Endothelial cell of umbilical vein (primary cell): ENCODE measurements at regions not wholly inside any gene's neighbourhood (a gene's known extent, or its start where the extent isn't known, plus 50 kb on each side); places are given as distances from the start of the nearest gene placed in this dataset.

Experiments
- BruUV-seq: library from RNA; stranded (reverse); fragments of 400-500 nt; replicated peaks from 2 replicates; lab custom pipeline; 2021; lab: Mats Ljungman, UMichigan
- CTCF ChIA-PET: fragments of 300-600, 350-600 bp; sonication (Branson Sonifier 250); formaldehyde crosslinking; loops from one replicate; lab custom pipeline; 2021; ENCODE audit warnings: antibody characterized with exemption, inconsistent platforms; lab: Charles Lee
- POLR2A ChIA-PET: fragments of 300-600, 350-600 bp; sonication (Branson Sonifier 250); formaldehyde crosslinking; loops from one replicate; lab custom pipeline; 2021; ENCODE audit warnings: antibody characterized with exemption, inconsistent platforms; lab: Charles Lee
- DNase-seq: peaks from one replicate; pipeline ENCODE4 v3.0.0-alpha.2; 2011; ENCODE audit warnings: low read depth, low spot score
- FAIRE-seq: peaks from 2 replicates; lab custom pipeline; 2011; peaks lifted over from hg19 to GRCh38; lab: Jason Lieb, UNC
- H2AFZ ChIP-seq: 2 replicates; pipeline ENCODE4 v1.6.0; 2012; ENCODE audit warnings: low read depth, low read length, control low read depth, inconsistent platforms
- H3K27ac ChIP-seq: 2 replicates; pipeline ENCODE4 v1.5.1; 2011; ENCODE audit warnings: low read depth, mild to moderate bottlenecking, control low read depth, low read length, moderate library complexity; ENCODE audit not compliant: insufficient read depth
- H3K27me3 ChIP-seq, 2 experiments: 2 replicates each; pipeline versions ENCODE4 v1.6.0 to v1.6.1; 2011; ENCODE audit warnings: low read length in 2 of 2, mixed read lengths in 1 of 2; ENCODE audit not compliant: control insufficient read depth in 2 of 2, insufficient read depth in 2 of 2
- H3K36me3 ChIP-seq, 2 experiments: 2 replicates in 1 of 2; 3 replicates in 1 of 2; pipeline ENCODE4 v1.5.1; 2011; ENCODE audit warnings: low read length in 2 of 2, mild to moderate bottlenecking in 1 of 2, moderate library complexity in 1 of 2; ENCODE audit not compliant: control insufficient read depth in 2 of 2, insufficient read depth in 2 of 2; ENCODE audit errors: extremely low read depth in 1 of 2
- H3K4me1 ChIP-seq: 3 replicates; pipeline ENCODE4 v1.5.1; 2011; ENCODE audit warnings: mild to moderate bottlenecking, low read length; ENCODE audit not compliant: control insufficient read depth, insufficient read depth; ENCODE audit errors: extremely low read depth
- H3K4me2 ChIP-seq: 2 replicates; pipeline ENCODE4 v1.6.1; 2011; ENCODE audit warnings: low read length, control low read depth, mixed read lengths; ENCODE audit not compliant: insufficient read depth
- H3K4me3 ChIP-seq, 3 experiments: fragments of 200-600 bp in 1 of 3; sonication (generic), shearing (Covaris generic) in 1 of 3; replicated peaks in 1 of 3; 2 replicates each; pipeline ENCODE4 v1.5.1; 2011 to 2016; ENCODE audit warnings: control low read depth in 3 of 3, low read length in 3 of 3, mild to moderate bottlenecking in 2 of 3, inconsistent platforms in 1 of 3, low read depth in 1 of 3, moderate library complexity in 1 of 3; ENCODE audit not compliant: insufficient read depth in 1 of 3
- H3K79me2 ChIP-seq: 2 replicates; pipeline ENCODE4 v1.6.0; 2012; ENCODE audit warnings: low read length, inconsistent platforms; ENCODE audit not compliant: control insufficient read depth, insufficient read depth
- H3K9ac ChIP-seq: replicated peaks from 2 replicates; pipeline ENCODE3; 2011; ENCODE audit warnings: low read length, control low read depth; ENCODE audit not compliant: insufficient read depth; ENCODE audit errors: extremely low read depth
- H3K9me1 ChIP-seq: replicated peaks from 3 replicates; pipeline ENCODE4 v1.6.0; 2011; ENCODE audit warnings: mild to moderate bottlenecking, low read length; ENCODE audit not compliant: control insufficient read depth, insufficient read depth; ENCODE audit errors: extremely low read depth
- H3K9me3 ChIP-seq: replicated peaks from 2 replicates; pipeline ENCODE4 v1.5.1; 2012; ENCODE audit warnings: low read length, inconsistent platforms; ENCODE audit not compliant: control insufficient read depth, insufficient read depth
- H4K20me1 ChIP-seq: replicated peaks from 2 replicates; pipeline ENCODE3; 2011; ENCODE audit warnings: mild to moderate bottlenecking, low read length; ENCODE audit not compliant: control insufficient read depth, insufficient read depth; ENCODE audit errors: extremely low read depth
- CTCF ChIP-seq, 2 donors: IDR thresholded peaks; 1 replicate in 1 of 2; 2 replicates in 1 of 2; pipeline ENCODE4 v1.5.1; 2011; ENCODE audit warnings: low read length in 2 of 2, mild to moderate bottlenecking in 2 of 2, moderate library complexity in 2 of 2, control low read depth in 1 of 2, inconsistent platforms in 1 of 2, low read depth in 1 of 2; ENCODE audit not compliant: insufficient read depth in 1 of 2; ENCODE audit errors: extremely low read depth in 1 of 2
- EZH2 ChIP-seq: IDR thresholded peaks from 2 replicates; pipeline ENCODE4 v1.6.1; 2012; ENCODE audit warnings: borderline replicate concordance, low read depth, mild to moderate bottlenecking, moderate library complexity, low read length, inconsistent platforms; ENCODE audit not compliant: severe bottlenecking
- FOS ChIP-seq: IDR thresholded peaks from 2 replicates; pipeline ENCODE4 v1.6.1; 2011; ENCODE audit warnings: mild to moderate bottlenecking, low read length, moderate library complexity, borderline replicate concordance; ENCODE audit not compliant: insufficient read depth
- GATA2 ChIP-seq: IDR thresholded peaks from 2 replicates; pipeline ENCODE4 v1.7.0; 2011; ENCODE audit warnings: low read depth, mild to moderate bottlenecking, moderate library complexity, mixed read lengths, low read length; ENCODE audit not compliant: insufficient read length, insufficient read depth
- JUN ChIP-seq: IDR thresholded peaks from 2 replicates; pipeline ENCODE4 v1.6.1; 2011; ENCODE audit warnings: borderline replicate concordance, low read depth; ENCODE audit not compliant: insufficient read length, insufficient read depth
- MYC ChIP-seq: IDR thresholded peaks from one replicate; pipeline ENCODE4 v1.6.1; 2011; ENCODE audit warnings: mild to moderate bottlenecking, low read depth, low read length
- POLR2A ChIP-seq: IDR thresholded peaks from 2 replicates; pipeline ENCODE4 v1.6.1; 2012; ENCODE audit warnings: low read depth, mild to moderate bottlenecking, control low read depth, low read length
- POLR2AphosphoS5 ChIP-seq: IDR thresholded peaks from 2 replicates; pipeline ENCODE4 v1.6.1; 2012; ENCODE audit warnings: low read depth, mild to moderate bottlenecking, control low read depth, low read length, moderate library complexity; ENCODE audit not compliant: insufficient read depth
- dilution Hi-C: fragments of 300-500 bp; cut with MboI; formaldehyde crosslinking; loops from one replicate; pipeline ENCODE4 v1.15.0; 2019; ENCODE audit warnings: low sequenced_read_pairs; ENCODE audit not compliant: extremely low pct_ligation_motif_present
- intact Hi-C: fragments of 100-400 bp; cut with micrococcal nuclease; formaldehyde crosslinking; loops from one replicate; pipeline ENCODE4 v1.10.0; 2022
- TF ChIP-seq, protein P1 (sequence below): IDR thresholded peaks from 2 replicates; pipeline ENCODE4 v1.6.1; 2011; ENCODE audit not compliant: insufficient read depth, insufficient read length

DNA sequence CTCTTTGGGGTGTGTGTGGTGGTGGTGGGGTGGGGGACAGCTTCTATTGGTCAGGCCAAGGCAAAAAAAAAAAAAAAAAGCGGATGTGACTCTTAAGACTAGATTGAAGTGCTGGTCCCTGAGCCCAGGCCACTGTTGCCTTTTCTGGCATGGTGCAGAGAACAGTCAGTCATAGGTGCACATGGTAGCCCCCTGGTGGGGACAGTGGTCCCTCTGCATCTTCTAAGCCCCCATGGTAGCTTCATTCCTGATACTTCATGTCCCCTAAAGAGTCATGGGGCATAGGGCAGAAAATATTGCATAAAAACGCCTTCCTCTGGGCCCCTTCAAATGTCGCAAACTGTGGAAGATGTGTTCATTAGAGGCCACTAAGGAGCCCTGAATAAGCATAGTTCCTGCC, 371.8 kb downstream of the NPHP4 start:
- TF ChIP-seq MYC (no peak), JUN (no peak), POLR2A (no peak), POLR2AphosphoS5 (no peak), GATA2 (no peak), CTCF (IDR thresholded peaks at IDR 0.05; ENCODE audit: extremely low read depth in 1 of 2, insufficient read depth in 1 of 2, low read depth in 1 of 2, low read length in 2 of 2) (no peak), FOS (no peak), EZH2 (no peak)
- TF ChIP-seq, protein P1, sequence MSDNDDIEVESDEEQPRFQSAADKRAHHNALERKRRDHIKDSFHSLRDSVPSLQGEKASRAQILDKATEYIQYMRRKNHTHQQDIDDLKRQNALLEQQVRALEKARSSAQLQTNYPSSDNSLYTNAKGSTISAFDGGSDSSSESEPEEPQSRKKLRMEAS = no peak
- no peaks in the 10 kb centered on the region for H3K36me3 ChIP-seq
- no peak overlapping the region for H3K27ac ChIP-seq
- intact Hi-C loops = no loop called here
- ChIA-PET POLR2A (no interaction called here), CTCF (no interaction called here)
- no TSS peak for BruUV-seq
- peaks cover 3% of the 10 kb centered on the region for H3K9me3 ChIP-seq
- H3K4me3 ChIP-seq = no peak overlapping the region
- DNase-seq (no peak), FAIRE-seq (no peak)
- dilution Hi-C loops = no loop called here
- H3K79me2 ChIP-seq = no peaks in the 10 kb centered on the region
- no peaks in the 10 kb centered on the region for H4K20me1 ChIP-seq
- no peaks in the 10 kb centered on the region for H3K27me3 ChIP-seq
- H3K4me2 ChIP-seq = no peak overlapping the region
- H3K9ac ChIP-seq = no peak overlapping the region
- H3K4me1 ChIP-seq = no peaks in the 10 kb centered on the region
- H2AFZ ChIP-seq = no peak overlapping the region
- no peaks in the 10 kb centered on the region for H3K9me1 ChIP-seq
